SU-DHL-6 (cell line): ENCODE measurements at regions not wholly inside any gene's neighbourhood (a gene's known extent, or its start where the extent isn't known, plus 50 kb on each side); places are given as distances from the start of the nearest gene placed in this dataset.

Experiments used
- EZH2phosphoT487 ChIP-seq: fragments of 200-600 bp; sonication (generic), shearing (Covaris generic); conservative IDR thresholded peaks from 2 replicates; pipeline ENCODE4 v1.6.1; 2018; ENCODE audit warnings: mild to moderate bottlenecking, antibody characterized with exemption, low read length, moderate library complexity, mixed read lengths
- TF ChIP-seq, protein P1 (sequence below): fragments of 200-600 bp; sonication (generic); IDR thresholded peaks from one replicate; pipeline ENCODE4 v1.5.1; 2017; ENCODE audit warnings: antibody characterized with exemption, mild to moderate bottlenecking, low read length, moderate library complexity; ENCODE audit not compliant: insufficient read depth, poor library complexity, severe bottlenecking

DNA sequence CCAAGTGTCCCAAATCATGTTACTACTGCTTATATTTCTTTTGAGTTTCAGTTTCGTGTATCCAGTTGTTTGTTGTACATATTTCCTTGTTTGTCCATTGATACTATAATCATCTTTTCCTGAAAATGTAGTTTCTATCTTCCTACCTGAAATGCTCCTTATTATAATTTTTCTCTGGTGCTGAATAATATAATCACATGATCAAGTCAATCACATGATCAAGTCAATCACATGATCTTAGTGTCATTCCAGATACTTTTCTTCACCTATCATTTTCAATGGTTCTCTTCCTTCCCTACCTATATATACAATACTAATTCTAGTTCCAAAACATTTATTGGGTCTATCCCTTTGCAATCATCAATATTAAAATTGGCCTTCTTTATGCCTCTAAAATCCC lies 2058.8 kb downstream of the PCDH7 start:
- TF ChIP-seq, protein P1, sequence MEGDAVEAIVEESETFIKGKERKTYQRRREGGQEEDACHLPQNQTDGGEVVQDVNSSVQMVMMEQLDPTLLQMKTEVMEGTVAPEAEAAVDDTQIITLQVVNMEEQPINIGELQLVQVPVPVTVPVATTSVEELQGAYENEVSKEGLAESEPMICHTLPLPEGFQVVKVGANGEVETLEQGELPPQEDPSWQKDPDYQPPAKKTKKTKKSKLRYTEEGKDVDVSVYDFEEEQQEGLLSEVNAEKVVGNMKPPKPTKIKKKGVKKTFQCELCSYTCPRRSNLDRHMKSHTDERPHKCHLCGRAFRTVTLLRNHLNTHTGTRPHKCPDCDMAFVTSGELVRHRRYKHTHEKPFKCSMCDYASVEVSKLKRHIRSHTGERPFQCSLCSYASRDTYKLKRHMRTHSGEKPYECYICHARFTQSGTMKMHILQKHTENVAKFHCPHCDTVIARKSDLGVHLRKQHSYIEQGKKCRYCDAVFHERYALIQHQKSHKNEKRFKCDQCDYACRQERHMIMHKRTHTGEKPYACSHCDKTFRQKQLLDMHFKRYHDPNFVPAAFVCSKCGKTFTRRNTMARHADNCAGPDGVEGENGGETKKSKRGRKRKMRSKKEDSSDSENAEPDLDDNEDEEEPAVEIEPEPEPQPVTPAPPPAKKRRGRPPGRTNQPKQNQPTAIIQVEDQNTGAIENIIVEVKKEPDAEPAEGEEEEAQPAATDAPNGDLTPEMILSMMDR: no peak
- TF ChIP-seq EZH2phosphoT487: no peak
